WTC11 (cell line): ENCODE measurements at regions not wholly inside any gene's neighbourhood (a gene's known extent, or its start where the extent isn't known, plus 50 kb on each side); places are given as distances from the start of the nearest gene placed in this dataset.

Experiments used
- ATAC-seq: fragments of 200-7000 bp; cut with Tn5 transposase; 2 replicates; pipeline ENCODE4 v1.10.0; 2021; ENCODE audit warnings: mild to moderate bottlenecking, moderate library complexity
- CTCF ChIA-PET: fragments of 300-600 bp; sonication (Branson Sonifier 250); formaldehyde crosslinking; loops from one replicate; lab custom pipeline; 2021; ENCODE audit warnings: antibody characterized with exemption; lab: Charles Lee
- POLR2A ChIA-PET: fragments of 350-600 bp; sonication (Branson Sonifier 250); formaldehyde crosslinking; loops from one replicate; lab custom pipeline; 2021; ENCODE audit warnings: antibody characterized with exemption; lab: Charles Lee
- DNase-seq: peaks from one replicate; pipeline ENCODE4 v3.0.0; 2021; ENCODE audit warnings: low spot score
- H3K27ac Mint-ChIP-seq: 2 replicates; pipeline ENCODE4 v1.8.0; 2021; ENCODE audit warnings: mixed read lengths
- H3K27me3 Mint-ChIP-seq: 2 replicates; pipeline ENCODE4 v1.8.0; 2021; ENCODE audit warnings: low read depth, mild to moderate bottlenecking, moderate library complexity, mixed read lengths
- H3K36me3 Mint-ChIP-seq: 2 replicates; pipeline ENCODE4 v1.8.0; 2021; ENCODE audit warnings: mixed read lengths
- H3K4me1 Mint-ChIP-seq: 2 replicates; pipeline ENCODE4 v1.8.0; 2022; ENCODE audit warnings: mixed read lengths
- H3K4me3 Mint-ChIP-seq: 2 replicates; pipeline ENCODE4 v1.8.0; 2021; ENCODE audit warnings: mild to moderate bottlenecking, moderate library complexity, mixed read lengths
- H3K9me3 Mint-ChIP-seq: 2 replicates; pipeline ENCODE4 v1.8.0; 2021; ENCODE audit warnings: mixed read lengths
- CREB1 ChIP-seq: sonication (generic); formaldehyde crosslinking; IDR thresholded peaks from 2 replicates; pipeline ENCODE4 v1.8.0; 2023; ENCODE audit warnings: mild to moderate bottlenecking, missing genetic modification reagents
- ELF4 ChIP-seq: sonication (generic); formaldehyde crosslinking; IDR thresholded peaks from 2 replicates; pipeline ENCODE4 v1.8.1; 2022; ENCODE audit warnings: low read depth, mild to moderate bottlenecking, moderate library complexity, missing genetic modification reagents
- EMX1 ChIP-seq: fragments of 250-450 bp; sonication (Bioruptor Pico); IDR thresholded peaks from 2 replicates; pipeline ENCODE4 v1.8.0; 2021; ENCODE audit warnings: mild to moderate bottlenecking
- MYBL2 ChIP-seq: sonication (generic); formaldehyde crosslinking; IDR thresholded peaks from 2 replicates; pipeline ENCODE4 v1.8.1; 2023; ENCODE audit warnings: mild to moderate bottlenecking, moderate library complexity, missing genetic modification reagents
- NFE2L1 ChIP-seq: sonication (generic); formaldehyde crosslinking; IDR thresholded peaks from 2 replicates; pipeline ENCODE4 v1.8.1; 2023; ENCODE audit warnings: missing genetic modification reagents
- NR2C2 ChIP-seq: sonication (generic); formaldehyde crosslinking; IDR thresholded peaks from 2 replicates; pipeline ENCODE4 v1.8.0; 2022; ENCODE audit warnings: mild to moderate bottlenecking, missing genetic modification reagents
- SMAD4 ChIP-seq: sonication (generic); formaldehyde crosslinking; IDR thresholded peaks from 2 replicates; pipeline ENCODE4 v1.8.0; 2022; ENCODE audit warnings: mild to moderate bottlenecking, missing genetic modification reagents
- SP1 ChIP-seq: sonication (generic); formaldehyde crosslinking; conservative IDR thresholded peaks from 2 replicates; pipeline ENCODE4 v1.8.1; 2022; ENCODE audit warnings: missing genetic modification reagents
- ZNF138 ChIP-seq: sonication (generic); formaldehyde crosslinking; conservative IDR thresholded peaks from 2 replicates; pipeline ENCODE4 v1.8.1; 2022; ENCODE audit warnings: mild to moderate bottlenecking, moderate library complexity, missing genetic modification reagents
- ZNF232 ChIP-seq: sonication (generic); formaldehyde crosslinking; IDR thresholded peaks from 2 replicates; pipeline ENCODE4 v1.8.0; 2022; ENCODE audit warnings: mild to moderate bottlenecking, missing genetic modification reagents
- ZNF317 ChIP-seq: sonication (generic); formaldehyde crosslinking; IDR thresholded peaks from 2 replicates; pipeline ENCODE4 v1.8.1; 2023; ENCODE audit warnings: low read depth, mild to moderate bottlenecking, moderate library complexity, missing genetic modification reagents, borderline replicate concordance
- ZNF396 ChIP-seq: fragments of 250-450 bp; sonication (Bioruptor Pico); IDR thresholded peaks from 2 replicates; pipeline ENCODE4 v1.8.0; 2021; ENCODE audit warnings: mild to moderate bottlenecking, moderate library complexity, borderline replicate concordance
- TF ChIP-seq, protein P1 (sequence below): sonication (generic); formaldehyde crosslinking; IDR thresholded peaks from 2 replicates; pipeline ENCODE4 v1.8.0; 2023; ENCODE audit warnings: missing genetic modification reagents, mild to moderate bottlenecking, borderline replicate concordance
- TF ChIP-seq, protein P2 (sequence below): sonication (generic); formaldehyde crosslinking; conservative IDR thresholded peaks from 2 replicates; pipeline ENCODE4 v1.8.1; 2023; ENCODE audit warnings: mild to moderate bottlenecking, low read depth, missing genetic modification reagents, moderate library complexity
- TF ChIP-seq, protein P3 (sequence below): sonication (generic); formaldehyde crosslinking; IDR thresholded peaks from 2 replicates; pipeline ENCODE4 v1.8.0; 2023; ENCODE audit warnings: missing genetic modification reagents
- TF ChIP-seq, protein P4 (sequence below): sonication (generic); formaldehyde crosslinking; IDR thresholded peaks from 2 replicates; pipeline ENCODE4 v1.8.0; 2023; ENCODE audit warnings: mild to moderate bottlenecking, missing genetic modification reagents
- TF ChIP-seq, protein P5 (sequence below): fragments of 250-450 bp; sonication (Bioruptor Pico); IDR thresholded peaks from 2 replicates; pipeline ENCODE4 v1.9.0; 2021; ENCODE audit warnings: mild to moderate bottlenecking

DNA sequence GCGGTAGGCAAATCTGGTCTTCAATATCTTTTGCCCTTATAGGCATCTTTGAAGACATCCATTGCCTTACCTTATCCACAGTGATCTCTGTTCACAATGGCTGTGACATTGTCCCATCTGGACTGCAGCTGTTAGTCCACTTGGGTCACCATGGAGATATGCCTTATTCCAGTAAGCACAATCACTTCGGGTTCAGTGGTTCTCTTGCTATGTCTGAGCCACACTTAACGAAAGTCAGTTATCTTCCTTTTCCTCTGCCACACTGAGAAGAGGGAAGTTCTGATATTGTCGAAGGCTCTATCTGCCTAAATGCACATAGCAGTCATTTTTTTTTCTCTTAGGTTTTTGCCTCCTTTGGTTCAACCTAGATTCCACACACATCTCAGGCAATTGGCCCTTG lies 119.0 kb upstream of the SATB1 start:
- no peaks in the 10 kb centered on the region for H3K36me3 Mint-ChIP-seq
- POLR2A ChIA-PET = no interaction called here
- peaks cover 8% of the 10 kb centered on the region for H3K9me3 Mint-ChIP-seq
- TF ChIP-seq CREB1 (no peak), EMX1 (CRISPR knock-in tag) (no peak), ZNF232 (CRISPR knock-in tag) (no peak), ZNF396 (no peak), MYBL2 (CRISPR knock-in tag) (no peak), ZNF317 (CRISPR knock-in tag) (no peak)
- TF ChIP-seq, protein P1, sequence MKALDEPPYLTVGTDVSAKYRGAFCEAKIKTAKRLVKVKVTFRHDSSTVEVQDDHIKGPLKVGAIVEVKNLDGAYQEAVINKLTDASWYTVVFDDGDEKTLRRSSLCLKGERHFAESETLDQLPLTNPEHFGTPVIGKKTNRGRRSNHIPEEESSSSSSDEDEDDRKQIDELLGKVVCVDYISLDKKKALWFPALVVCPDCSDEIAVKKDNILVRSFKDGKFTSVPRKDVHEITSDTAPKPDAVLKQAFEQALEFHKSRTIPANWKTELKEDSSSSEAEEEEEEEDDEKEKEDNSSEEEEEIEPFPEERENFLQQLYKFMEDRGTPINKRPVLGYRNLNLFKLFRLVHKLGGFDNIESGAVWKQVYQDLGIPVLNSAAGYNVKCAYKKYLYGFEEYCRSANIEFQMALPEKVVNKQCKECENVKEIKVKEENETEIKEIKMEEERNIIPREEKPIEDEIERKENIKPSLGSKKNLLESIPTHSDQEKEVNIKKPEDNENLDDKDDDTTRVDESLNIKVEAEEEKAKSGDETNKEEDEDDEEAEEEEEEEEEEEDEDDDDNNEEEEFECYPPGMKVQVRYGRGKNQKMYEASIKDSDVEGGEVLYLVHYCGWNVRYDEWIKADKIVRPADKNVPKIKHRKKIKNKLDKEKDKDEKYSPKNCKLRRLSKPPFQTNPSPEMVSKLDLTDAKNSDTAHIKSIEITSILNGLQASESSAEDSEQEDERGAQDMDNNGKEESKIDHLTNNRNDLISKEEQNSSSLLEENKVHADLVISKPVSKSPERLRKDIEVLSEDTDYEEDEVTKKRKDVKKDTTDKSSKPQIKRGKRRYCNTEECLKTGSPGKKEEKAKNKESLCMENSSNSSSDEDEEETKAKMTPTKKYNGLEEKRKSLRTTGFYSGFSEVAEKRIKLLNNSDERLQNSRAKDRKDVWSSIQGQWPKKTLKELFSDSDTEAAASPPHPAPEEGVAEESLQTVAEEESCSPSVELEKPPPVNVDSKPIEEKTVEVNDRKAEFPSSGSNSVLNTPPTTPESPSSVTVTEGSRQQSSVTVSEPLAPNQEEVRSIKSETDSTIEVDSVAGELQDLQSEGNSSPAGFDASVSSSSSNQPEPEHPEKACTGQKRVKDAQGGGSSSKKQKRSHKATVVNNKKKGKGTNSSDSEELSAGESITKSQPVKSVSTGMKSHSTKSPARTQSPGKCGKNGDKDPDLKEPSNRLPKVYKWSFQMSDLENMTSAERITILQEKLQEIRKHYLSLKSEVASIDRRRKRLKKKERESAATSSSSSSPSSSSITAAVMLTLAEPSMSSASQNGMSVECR (CRISPR knock-in tag) = no peak
- TF ChIP-seq, protein P2, sequence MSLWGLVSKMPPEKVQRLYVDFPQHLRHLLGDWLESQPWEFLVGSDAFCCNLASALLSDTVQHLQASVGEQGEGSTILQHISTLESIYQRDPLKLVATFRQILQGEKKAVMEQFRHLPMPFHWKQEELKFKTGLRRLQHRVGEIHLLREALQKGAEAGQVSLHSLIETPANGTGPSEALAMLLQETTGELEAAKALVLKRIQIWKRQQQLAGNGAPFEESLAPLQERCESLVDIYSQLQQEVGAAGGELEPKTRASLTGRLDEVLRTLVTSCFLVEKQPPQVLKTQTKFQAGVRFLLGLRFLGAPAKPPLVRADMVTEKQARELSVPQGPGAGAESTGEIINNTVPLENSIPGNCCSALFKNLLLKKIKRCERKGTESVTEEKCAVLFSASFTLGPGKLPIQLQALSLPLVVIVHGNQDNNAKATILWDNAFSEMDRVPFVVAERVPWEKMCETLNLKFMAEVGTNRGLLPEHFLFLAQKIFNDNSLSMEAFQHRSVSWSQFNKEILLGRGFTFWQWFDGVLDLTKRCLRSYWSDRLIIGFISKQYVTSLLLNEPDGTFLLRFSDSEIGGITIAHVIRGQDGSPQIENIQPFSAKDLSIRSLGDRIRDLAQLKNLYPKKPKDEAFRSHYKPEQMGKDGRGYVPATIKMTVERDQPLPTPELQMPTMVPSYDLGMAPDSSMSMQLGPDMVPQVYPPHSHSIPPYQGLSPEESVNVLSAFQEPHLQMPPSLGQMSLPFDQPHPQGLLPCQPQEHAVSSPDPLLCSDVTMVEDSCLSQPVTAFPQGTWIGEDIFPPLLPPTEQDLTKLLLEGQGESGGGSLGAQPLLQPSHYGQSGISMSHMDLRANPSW (CRISPR knock-in tag) = no peak
- TF ChIP-seq, protein P3, sequence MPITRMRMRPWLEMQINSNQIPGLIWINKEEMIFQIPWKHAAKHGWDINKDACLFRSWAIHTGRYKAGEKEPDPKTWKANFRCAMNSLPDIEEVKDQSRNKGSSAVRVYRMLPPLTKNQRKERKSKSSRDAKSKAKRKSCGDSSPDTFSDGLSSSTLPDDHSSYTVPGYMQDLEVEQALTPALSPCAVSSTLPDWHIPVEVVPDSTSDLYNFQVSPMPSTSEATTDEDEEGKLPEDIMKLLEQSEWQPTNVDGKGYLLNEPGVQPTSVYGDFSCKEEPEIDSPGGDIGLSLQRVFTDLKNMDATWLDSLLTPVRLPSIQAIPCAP (CRISPR knock-in tag) = no peak
- TF ChIP-seq, protein P4, sequence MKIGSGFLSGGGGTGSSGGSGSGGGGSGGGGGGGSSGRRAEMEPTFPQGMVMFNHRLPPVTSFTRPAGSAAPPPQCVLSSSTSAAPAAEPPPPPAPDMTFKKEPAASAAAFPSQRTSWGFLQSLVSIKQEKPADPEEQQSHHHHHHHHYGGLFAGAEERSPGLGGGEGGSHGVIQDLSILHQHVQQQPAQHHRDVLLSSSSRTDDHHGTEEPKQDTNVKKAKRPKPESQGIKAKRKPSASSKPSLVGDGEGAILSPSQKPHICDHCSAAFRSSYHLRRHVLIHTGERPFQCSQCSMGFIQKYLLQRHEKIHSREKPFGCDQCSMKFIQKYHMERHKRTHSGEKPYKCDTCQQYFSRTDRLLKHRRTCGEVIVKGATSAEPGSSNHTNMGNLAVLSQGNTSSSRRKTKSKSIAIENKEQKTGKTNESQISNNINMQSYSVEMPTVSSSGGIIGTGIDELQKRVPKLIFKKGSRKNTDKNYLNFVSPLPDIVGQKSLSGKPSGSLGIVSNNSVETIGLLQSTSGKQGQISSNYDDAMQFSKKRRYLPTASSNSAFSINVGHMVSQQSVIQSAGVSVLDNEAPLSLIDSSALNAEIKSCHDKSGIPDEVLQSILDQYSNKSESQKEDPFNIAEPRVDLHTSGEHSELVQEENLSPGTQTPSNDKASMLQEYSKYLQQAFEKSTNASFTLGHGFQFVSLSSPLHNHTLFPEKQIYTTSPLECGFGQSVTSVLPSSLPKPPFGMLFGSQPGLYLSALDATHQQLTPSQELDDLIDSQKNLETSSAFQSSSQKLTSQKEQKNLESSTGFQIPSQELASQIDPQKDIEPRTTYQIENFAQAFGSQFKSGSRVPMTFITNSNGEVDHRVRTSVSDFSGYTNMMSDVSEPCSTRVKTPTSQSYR (CRISPR knock-in tag) = no peak
- TF ChIP-seq, all 79 proteins: peak for 0
- Mint-ChIP-seq H3K4me3 (no peak overlapping the region), H3K4me1 (peaks cover 5% of the 10 kb centered on the region), H3K27me3 (no peaks in the 10 kb centered on the region), H3K27ac (no peak overlapping the region)
- CTCF ChIA-PET = no interaction called here
- ATAC-seq = no peak
- DNase-seq = no peak

DNA sequence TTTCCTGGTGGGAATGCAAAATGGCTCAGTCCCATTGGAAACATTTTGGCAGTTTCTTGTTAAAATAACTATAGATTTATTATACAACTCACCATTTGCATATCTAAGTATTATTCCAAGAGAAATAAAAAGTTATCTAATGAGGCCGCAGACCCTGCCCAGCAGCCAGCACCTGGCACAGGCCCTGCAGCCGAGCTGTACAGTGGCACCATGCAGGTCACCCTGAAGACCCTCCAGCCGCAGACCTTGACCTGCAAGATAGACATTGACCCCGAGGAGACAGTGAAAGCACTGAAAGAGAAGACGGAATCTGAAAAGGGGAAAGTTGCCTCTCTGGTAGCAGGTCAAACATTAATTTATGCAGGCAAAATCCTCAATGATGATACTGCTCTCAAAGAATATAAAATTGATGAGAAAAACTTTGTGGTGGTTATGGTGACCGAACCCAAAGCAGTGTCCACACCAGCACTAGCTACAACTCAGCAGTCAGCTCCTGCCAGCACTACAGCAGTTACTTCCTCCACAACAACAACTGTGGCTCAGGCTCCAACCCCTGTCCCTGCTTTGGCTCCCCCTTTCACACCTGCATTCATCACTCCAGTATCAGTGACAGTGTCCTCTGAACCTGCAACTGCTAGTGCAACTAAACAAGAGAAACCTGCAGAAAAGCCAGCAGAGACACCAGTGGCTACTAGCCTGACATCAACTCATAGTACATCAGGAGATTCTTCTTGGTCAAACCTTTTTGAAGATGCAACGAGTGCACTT lies 113.5 kb upstream of the SATB1 start:
- H3K36me3 Mint-ChIP-seq = no peaks in the 10 kb centered on the region
- no peaks in the 10 kb centered on the region for H3K9me3 Mint-ChIP-seq
- TF ChIP-seq SMAD4 (CRISPR knock-in tag) = no peak
- TF ChIP-seq, protein P2 (CRISPR knock-in tag) = no peak
- TF ChIP-seq SP1 (CRISPR knock-in tag) = no peak
- TF ChIP-seq, protein P5, sequence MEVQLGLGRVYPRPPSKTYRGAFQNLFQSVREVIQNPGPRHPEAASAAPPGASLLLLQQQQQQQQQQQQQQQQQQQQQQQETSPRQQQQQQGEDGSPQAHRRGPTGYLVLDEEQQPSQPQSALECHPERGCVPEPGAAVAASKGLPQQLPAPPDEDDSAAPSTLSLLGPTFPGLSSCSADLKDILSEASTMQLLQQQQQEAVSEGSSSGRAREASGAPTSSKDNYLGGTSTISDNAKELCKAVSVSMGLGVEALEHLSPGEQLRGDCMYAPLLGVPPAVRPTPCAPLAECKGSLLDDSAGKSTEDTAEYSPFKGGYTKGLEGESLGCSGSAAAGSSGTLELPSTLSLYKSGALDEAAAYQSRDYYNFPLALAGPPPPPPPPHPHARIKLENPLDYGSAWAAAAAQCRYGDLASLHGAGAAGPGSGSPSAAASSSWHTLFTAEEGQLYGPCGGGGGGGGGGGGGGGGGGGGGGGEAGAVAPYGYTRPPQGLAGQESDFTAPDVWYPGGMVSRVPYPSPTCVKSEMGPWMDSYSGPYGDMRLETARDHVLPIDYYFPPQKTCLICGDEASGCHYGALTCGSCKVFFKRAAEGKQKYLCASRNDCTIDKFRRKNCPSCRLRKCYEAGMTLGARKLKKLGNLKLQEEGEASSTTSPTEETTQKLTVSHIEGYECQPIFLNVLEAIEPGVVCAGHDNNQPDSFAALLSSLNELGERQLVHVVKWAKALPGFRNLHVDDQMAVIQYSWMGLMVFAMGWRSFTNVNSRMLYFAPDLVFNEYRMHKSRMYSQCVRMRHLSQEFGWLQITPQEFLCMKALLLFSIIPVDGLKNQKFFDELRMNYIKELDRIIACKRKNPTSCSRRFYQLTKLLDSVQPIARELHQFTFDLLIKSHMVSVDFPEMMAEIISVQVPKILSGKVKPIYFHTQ = no peak
- TF ChIP-seq NR2C2 (CRISPR knock-in tag) = no peak
- no peak for TF ChIP-seq MYBL2 (CRISPR knock-in tag)
- no peak for TF ChIP-seq EMX1 (CRISPR knock-in tag)
- TF ChIP-seq NFE2L1 = no peak
- TF ChIP-seq ZNF138 = no peak
- TF ChIP-seq ELF4 (CRISPR knock-in tag) = no peak
- CTCF ChIA-PET = no interaction called here
- H3K4me3 Mint-ChIP-seq = no peak overlapping the region
- H3K27me3 Mint-ChIP-seq = no peaks in the 10 kb centered on the region
- H3K4me1 Mint-ChIP-seq = peaks cover 6% of the 10 kb centered on the region
- no peak overlapping the region for H3K27ac Mint-ChIP-seq
- DNase-seq (no peak), ATAC-seq (no peak)
- POLR2A ChIA-PET = no interaction called here
